NCI-H1694 treated with DMSO at 0.1 percent for 48 hours (cell line): ENCODE measurements at regions not wholly inside any gene's neighbourhood (a gene's known extent, or its start where the extent isn't known, plus 50 kb on each side); places are given as distances from the start of the nearest gene placed in this dataset.
"Not testable (repeated sequence)": the region's sequence is repeated elsewhere in the genome, so short reads cannot be mapped to it uniquely, and the experiment has no call there.

Experiments
- DNase-seq: peaks from one replicate; lab custom pipeline; 2025; lab: John Stamatoyannopoulos, UW

- no peak for DNase-seq
Observed at GRCh38 chr3:18236726-18237125, 188.4 kb downstream of the SATB1 start.

GRCh38 chr3:18234717-18235335, 190.3 kb downstream of the SATB1 start:
- no peak for DNase-seq

GRCh38 chr3:18233987-18234716, 191.0 kb downstream of the SATB1 start:
- no peak for DNase-seq

GRCh38 chr3:18232317-18232716, 192.8 kb downstream of the SATB1 start:
- DNase-seq = no peak

GRCh38 chr3:18228060-18228459, 197.1 kb downstream of the SATB1 start:
- DNase-seq = no peak

- no peak for DNase-seq
Observed at GRCh38 chr3:18225709-18226108, 199.4 kb downstream of the SATB1 start.

- no peak for DNase-seq
Observed at GRCh38 chr3:18224426-18224825, 200.7 kb downstream of the SATB1 start.

- DNase-seq = no peak
Observed at GRCh38 chr3:18223974-18224373, 201.2 kb downstream of the SATB1 start.

- no peak for DNase-seq
Observed at GRCh38 chr3:18223571-18223970, 201.6 kb downstream of the SATB1 start.

GRCh38 chr3:18222686-18223085, 202.5 kb downstream of the SATB1 start:
- DNase-seq = no peak

GRCh38 chr3:18217507-18218174, 207.5 kb downstream of the SATB1 start:
- DNase-seq = no peak

- DNase-seq = no peak
Observed at GRCh38 chr3:18216996-18217395, 208.1 kb downstream of the SATB1 start.

GRCh38 chr3:18215639-18216038, 209.5 kb downstream of the SATB1 start:
- no peak for DNase-seq

- no peak for DNase-seq
Observed at GRCh38 chr3:18211116-18211515, 214.0 kb downstream of the SATB1 start.

- no peak for DNase-seq
Observed at GRCh38 chr3:18208856-18209255, 216.3 kb downstream of the SATB1 start.

- no peak for DNase-seq
Observed at GRCh38 chr3:18208091-18208490, 217.0 kb downstream of the SATB1 start.

GRCh38 chr3:18207226-18207625, 217.9 kb downstream of the SATB1 start:
- no peak for DNase-seq

GRCh38 chr3:18205701-18206100, 219.4 kb downstream of the SATB1 start:
- not testable (repeated sequence) for DNase-seq

- DNase-seq = no peak
Observed at GRCh38 chr3:18201315-18201714, 223.8 kb downstream of the SATB1 start.

GRCh38 chr3:18199757-18200156, 225.4 kb downstream of the SATB1 start:
- DNase-seq = no peak

- DNase-seq = no peak
Observed at GRCh38 chr3:18195836-18196235, 229.3 kb downstream of the SATB1 start.

- DNase-seq = no peak
Observed at GRCh38 chr3:18194431-18194830, 230.7 kb downstream of the SATB1 start.

GRCh38 chr3:18190646-18191045, 234.5 kb downstream of the SATB1 start:
- peak; percentile 1 for DNase-seq
